ENCODE measurements at regions not wholly inside any gene's neighbourhood (a gene's known extent, or its start where the extent isn't known, plus 50 kb on each side); places are given as distances from the start of the nearest gene placed in this dataset.

GRCh38 chr10:131683281-131683861, 217.4 kb upstream of the PPP2R2D start:
- TF ChIP-seq CTCF (IDR thresholded peaks at IDR 0.05): no peak
- DNase-seq (ENCODE audit: low spot score): no peak
- Histone ChIP-seq H3K27ac (no peak overlapping the region), H3K4me3 (no peak overlapping the region)

GRCh38 chr10:131683941-131684340, 216.9 kb upstream of the PPP2R2D start:
- no peak overlapping the region for H3K27ac ChIP-seq
- no peak overlapping the region for H3K4me3 ChIP-seq
- TF ChIP-seq CTCF (IDR thresholded peaks at IDR 0.05): no peak
- DNase-seq (ENCODE audit: low spot score): no peak

DNA sequence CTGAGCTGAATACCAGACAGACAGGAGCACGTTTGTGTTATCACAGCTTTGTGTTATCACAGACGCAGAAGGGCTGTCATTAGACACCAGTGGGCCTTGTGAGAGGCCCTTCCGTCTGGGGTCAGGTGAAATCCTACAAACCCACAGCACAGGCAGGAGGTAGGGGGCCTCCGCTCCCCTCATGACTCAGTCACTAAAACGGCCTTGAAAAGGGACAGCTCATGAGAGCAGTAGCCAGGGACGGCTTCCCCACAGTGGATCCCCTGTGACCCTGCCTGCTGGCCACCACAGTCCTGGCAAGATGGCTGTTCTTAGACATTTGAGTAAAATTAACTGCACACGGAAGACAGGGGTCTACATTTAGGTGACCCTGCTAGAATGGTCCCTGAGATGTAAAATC, 215.8 kb upstream of the PPP2R2D start:
- H3K4me3 ChIP-seq: no peak overlapping the region
- DNase-seq (ENCODE audit: low spot score): no peak
- no peak for TF ChIP-seq CTCF (IDR thresholded peaks at IDR 0.05)
- no peak overlapping the region for H3K27ac ChIP-seq

DNA sequence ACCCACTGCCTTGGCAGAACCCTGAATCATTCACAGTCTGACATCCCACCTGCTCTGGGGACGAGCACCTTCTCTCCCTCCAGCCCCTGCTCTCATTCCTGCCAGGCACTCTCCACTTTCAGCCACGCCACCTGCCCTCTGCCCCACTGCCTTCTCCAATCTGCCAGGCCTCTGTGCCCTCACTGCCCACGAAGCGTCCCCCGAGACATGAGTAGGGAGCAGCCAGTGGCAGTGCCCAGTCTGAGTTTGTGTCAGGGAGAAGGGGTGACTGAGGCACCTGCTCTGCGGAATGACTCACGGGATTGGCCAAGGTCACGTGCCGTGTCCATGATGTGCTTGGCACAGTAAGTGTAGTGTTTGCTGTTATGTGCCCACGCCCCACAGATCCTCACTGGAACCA, 215.2 kb upstream of the PPP2R2D start:
- no peak for TF ChIP-seq CTCF (IDR thresholded peaks at IDR 0.05)
- H3K27ac ChIP-seq: no peak overlapping the region
- DNase-seq (ENCODE audit: low spot score): no peak
- H3K4me3 ChIP-seq: no peak overlapping the region

DNA sequence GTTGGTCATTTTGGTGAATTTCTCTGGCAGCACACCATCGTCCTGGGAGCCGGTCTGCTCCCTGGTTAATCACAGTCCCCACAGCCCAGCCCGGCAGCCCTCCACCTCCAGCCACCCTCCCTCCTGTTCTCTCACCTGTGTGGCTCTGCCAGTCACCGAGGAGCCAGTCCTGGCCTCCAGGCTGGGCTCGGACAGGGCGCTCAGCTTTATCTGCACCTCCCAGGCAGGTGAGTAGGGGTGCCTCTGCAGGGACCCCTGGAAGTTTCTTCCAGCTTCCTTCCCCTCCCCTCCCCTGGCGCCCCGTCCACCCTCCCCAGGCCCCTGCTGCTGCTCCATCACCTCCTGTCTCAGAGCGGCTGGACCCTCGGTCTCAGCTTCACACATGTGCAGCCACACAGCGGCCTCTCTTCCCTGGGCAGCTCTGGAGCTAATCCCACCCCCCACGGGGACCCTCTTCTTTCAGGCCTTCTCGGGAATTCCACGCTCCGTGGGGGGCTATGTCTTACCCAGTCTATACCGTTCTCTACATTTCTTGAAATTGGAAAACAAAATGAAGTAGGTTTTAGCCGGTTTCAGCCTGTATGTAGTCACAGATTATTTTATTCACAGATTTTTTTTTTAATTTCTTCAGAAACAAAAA, 213.9 kb upstream of the PPP2R2D start:
- Histone ChIP-seq H3K27ac (no peak overlapping the region), H3K4me3 (no peak overlapping the region)
- TF ChIP-seq CTCF (IDR thresholded peaks at IDR 0.05): no peak
- no peak for DNase-seq (ENCODE audit: low spot score)

GRCh38 chr10:131688304-131688703, 212.5 kb upstream of the PPP2R2D start:
- no peak for TF ChIP-seq CTCF (IDR thresholded peaks at IDR 0.05)
- no peak for DNase-seq (ENCODE audit: low spot score)
- no peak overlapping the region for H3K27ac ChIP-seq
- no peak overlapping the region for H3K4me3 ChIP-seq

GRCh38 chr10:131689016-131689415, 211.8 kb upstream of the PPP2R2D start:
- Histone ChIP-seq H3K4me3 (no peak overlapping the region), H3K27ac (no peak overlapping the region)
- DNase-seq (ENCODE audit: low spot score): no peak
- no peak for TF ChIP-seq CTCF (IDR thresholded peaks at IDR 0.05)
